Mucosa of rectum (tissue), 2 donors: ENCODE measurements at regions not wholly inside any gene's neighbourhood (a gene's known extent, or its start where the extent isn't known, plus 50 kb on each side); places are given as distances from the start of the nearest gene placed in this dataset.
"Not testable (repeated sequence)": the region's sequence is repeated elsewhere in the genome, so short reads cannot be mapped to it uniquely, and the experiment has no call there.

ENCODE experiments used
- H3K27ac ChIP-seq, 2 donors: one replicate each; pipeline ENCODE4 v1.7.0; 2013; ENCODE audit warnings: inconsistent platforms in 2 of 2, low read depth in 2 of 2, low read length in 2 of 2
- H3K27me3 ChIP-seq, 2 donors: one replicate each; pipeline ENCODE4 v1.7.0; 2013; ENCODE audit warnings: low read length in 2 of 2; ENCODE audit not compliant: control insufficient read depth in 2 of 2, insufficient read depth in 2 of 2
- H3K36me3 ChIP-seq, 2 donors: one replicate each; pipeline ENCODE4 v1.7.0; 2013; ENCODE audit warnings: low read length in 2 of 2; ENCODE audit not compliant: control insufficient read depth in 2 of 2, insufficient read depth in 2 of 2
- H3K4me1 ChIP-seq, 2 donors: one replicate each; pipeline ENCODE4 v1.7.0; 2013; ENCODE audit warnings: low read length in 2 of 2, mild to moderate bottlenecking in 1 of 2; ENCODE audit not compliant: control insufficient read depth in 2 of 2, insufficient read depth in 2 of 2
- H3K4me3 ChIP-seq, 2 donors: one replicate each; pipeline ENCODE4 v1.7.0; 2013; ENCODE audit warnings: low read length in 2 of 2
- H3K9ac ChIP-seq, 2 donors: one replicate each; pipeline ENCODE4 v1.7.0; 2013; ENCODE audit warnings: low read length in 2 of 2, low read depth in 1 of 2, mild to moderate bottlenecking in 1 of 2
- H3K9me3 ChIP-seq, 2 donors: one replicate each; pipeline ENCODE4 v1.7.0; 2013; ENCODE audit warnings: low read length in 2 of 2; ENCODE audit not compliant: control insufficient read depth in 2 of 2
- donor health status: healthy.
- donor health status: Normal muscosa, but diverticular disease.

- H3K4me1 ChIP-seq, H3K27me3 ChIP-seq, H3K36me3 ChIP-seq, H3K27ac ChIP-seq, H3K4me3 ChIP-seq, H3K9ac ChIP-seq, H3K9me3 ChIP-seq: not testable (repeated sequence)
These were observed 108.5 kb downstream of the SOX3 start for GRCh38 chrX:140396326-140396725.

GRCh38 chrX:140393507-140393906 lies 111.4 kb downstream of the SOX3 start:
- Histone ChIP-seq H3K4me1 (peaks cover 0 to 2% of the 10 kb centered on the region in 2 donors), H3K9me3 (no peaks in the 10 kb centered on the region), H3K27me3 (no peaks in the 10 kb centered on the region), H3K27ac (no peak overlapping the region), H3K9ac (no peak overlapping the region), H3K36me3 (no peaks in the 10 kb centered on the region), H3K4me3 (no peak overlapping the region)

GRCh38 chrX:140391313-140391712 lies 113.6 kb downstream of the SOX3 start:
- Histone ChIP-seq H3K9ac (no peak overlapping the region), H3K36me3 (no peaks in the 10 kb centered on the region), H3K27me3 (no peaks in the 10 kb centered on the region), H3K9me3 (no peaks in the 10 kb centered on the region), H3K4me1 (peaks cover 0 to 2% of the 10 kb centered on the region in 2 donors), H3K27ac (no peak overlapping the region), H3K4me3 (no peak overlapping the region)

GRCh38 chrX:140389331-140389730 lies 115.5 kb downstream of the SOX3 start:
- Histone ChIP-seq H3K4me3 (no peak overlapping the region), H3K9ac (no peak overlapping the region), H3K27ac (no peak overlapping the region), H3K36me3 (no peaks in the 10 kb centered on the region), H3K9me3 (no peaks in the 10 kb centered on the region), H3K4me1 (peaks cover 0 to 2% of the 10 kb centered on the region in 2 donors), H3K27me3 (peaks cover 0 to 2% of the 10 kb centered on the region in 2 donors)

GRCh38 chrX:140362861-140363260 lies 142.0 kb downstream of the SOX3 start:
- H3K9me3 ChIP-seq: no peaks in the 10 kb centered on the region
- no peak overlapping the region for H3K9ac ChIP-seq
- no peaks in the 10 kb centered on the region for H3K36me3 ChIP-seq
- no peaks in the 10 kb centered on the region for H3K4me1 ChIP-seq
- no peak overlapping the region for H3K4me3 ChIP-seq
- no peak overlapping the region for H3K27ac ChIP-seq
- H3K27me3 ChIP-seq: no peaks in the 10 kb centered on the region

GRCh38 chrX:140360924-140361323 lies 143.9 kb downstream of the SOX3 start:
- no peak overlapping the region for H3K9ac ChIP-seq
- H3K27me3 ChIP-seq: no peaks in the 10 kb centered on the region
- no peaks in the 10 kb centered on the region for H3K36me3 ChIP-seq
- H3K4me3 ChIP-seq: no peak overlapping the region
- no peak overlapping the region for H3K27ac ChIP-seq
- H3K9me3 ChIP-seq: no peaks in the 10 kb centered on the region
- H3K4me1 ChIP-seq: no peaks in the 10 kb centered on the region

GRCh38 chrX:140360284-140360683 lies 144.6 kb downstream of the SOX3 start:
- H3K4me3 ChIP-seq: no peak overlapping the region
- no peak overlapping the region for H3K9ac ChIP-seq
- H3K27ac ChIP-seq: no peak overlapping the region
- no peaks in the 10 kb centered on the region for H3K36me3 ChIP-seq
- H3K27me3 ChIP-seq: no peaks in the 10 kb centered on the region
- H3K9me3 ChIP-seq: no peaks in the 10 kb centered on the region
- no peaks in the 10 kb centered on the region for H3K4me1 ChIP-seq

GRCh38 chrX:140355922-140356321 lies 148.9 kb downstream of the SOX3 start:
- H3K27ac ChIP-seq: no peak overlapping the region
- H3K9ac ChIP-seq: no peak overlapping the region
- no peaks in the 10 kb centered on the region for H3K36me3 ChIP-seq
- no peaks in the 10 kb centered on the region for H3K4me1 ChIP-seq
- H3K4me3 ChIP-seq: no peak overlapping the region
- no peaks in the 10 kb centered on the region for H3K27me3 ChIP-seq
- H3K9me3 ChIP-seq: no peaks in the 10 kb centered on the region

- Histone ChIP-seq H3K9me3 (no peaks in the 10 kb centered on the region), H3K9ac (no peak overlapping the region), H3K27ac (no peak overlapping the region), H3K27me3 (no peaks in the 10 kb centered on the region), H3K36me3 (no peaks in the 10 kb centered on the region), H3K4me1 (no peaks in the 10 kb centered on the region), H3K4me3 (no peak overlapping the region)
These were observed 149.4 kb downstream of the SOX3 start for GRCh38 chrX:140355429-140355828.

GRCh38 chrX:140354431-140355120 lies 150.3 kb downstream of the SOX3 start:
- H3K9ac ChIP-seq: no peak overlapping the region
- H3K4me3 ChIP-seq: no peak overlapping the region
- no peak overlapping the region for H3K27ac ChIP-seq
- H3K36me3 ChIP-seq: no peaks in the 10 kb centered on the region
- H3K4me1 ChIP-seq: no peaks in the 10 kb centered on the region
- H3K9me3 ChIP-seq: no peaks in the 10 kb centered on the region
- H3K27me3 ChIP-seq: no peaks in the 10 kb centered on the region

GRCh38 chrX:140346729-140347128 lies 158.1 kb downstream of the SOX3 start:
- no peaks in the 10 kb centered on the region for H3K4me1 ChIP-seq
- H3K9ac ChIP-seq: no peak overlapping the region
- no peaks in the 10 kb centered on the region for H3K9me3 ChIP-seq
- no peak overlapping the region for H3K27ac ChIP-seq
- H3K27me3 ChIP-seq: no peaks in the 10 kb centered on the region
- H3K36me3 ChIP-seq: no peaks in the 10 kb centered on the region
- H3K4me3 ChIP-seq: no peak overlapping the region
